ENCODE measurements at regions not wholly inside any gene's neighbourhood (a gene's known extent, or its start where the extent isn't known, plus 50 kb on each side); places are given as distances from the start of the nearest gene placed in this dataset.

DNA sequence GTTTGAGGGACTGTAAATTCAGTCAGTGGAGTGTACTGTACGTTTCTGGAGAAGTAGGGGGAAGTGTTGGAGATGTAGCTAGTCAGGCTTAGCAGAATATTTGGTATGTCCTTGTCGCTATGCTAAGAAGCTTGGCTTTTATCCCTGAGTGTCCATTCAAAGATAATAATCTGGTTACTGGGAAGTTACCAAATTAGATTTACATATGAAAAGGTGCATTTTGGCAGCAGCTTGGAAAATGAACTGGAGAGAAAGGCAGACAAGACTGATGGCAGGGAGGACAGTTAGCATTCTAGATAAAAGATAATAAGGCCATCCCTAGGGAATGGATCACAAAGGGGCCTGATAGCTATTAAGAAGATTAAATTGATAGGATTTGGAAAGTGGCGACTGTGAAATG is 58.7 kb downstream of the P2RY1 start:
- Histone ChIP-seq H3K4me2 (ENCODE audit: low read length) (no peak overlapping the region), H3K9me2 (ENCODE audit: insufficient read depth) (peaks cover 4% of the 10 kb centered on the region; the same call in 1 of the 2 replicates), H3K27me3 (ENCODE audit: insufficient read depth, low read length) (no peaks in the 10 kb centered on the region), H3K36me3 (ENCODE audit: control insufficient read depth in 1 of 2, insufficient read depth in 2 of 2, low read length in 2 of 2) (no peaks in the 10 kb centered on the region), H4K20me1 (ENCODE audit: insufficient read depth) (no peaks in the 10 kb centered on the region), H2AFZ (ENCODE audit: low read depth, low read length, poor library complexity, severe bottlenecking) (no peak overlapping the region), H3K9me3 (ENCODE audit: control insufficient read depth in 1 of 2, insufficient read depth in 1 of 2, low read depth in 1 of 2, low read length in 2 of 2) (no peaks in the 10 kb centered on the region), H3K79me2 (ENCODE audit: insufficient read depth, low read length) (no peaks in the 10 kb centered on the region), H3K4me1 (ENCODE audit: control insufficient read depth in 1 of 2, insufficient read depth in 2 of 2, low read length in 2 of 2) (no peaks in the 10 kb centered on the region), H3K27ac (ENCODE audit: low read depth, low read length) (no peak overlapping the region), H3K9ac (ENCODE audit: low read length) (no peak overlapping the region), H3K4me3 (replicated peaks in 1 of 2; ENCODE audit: low read depth in 1 of 2, low read length in 2 of 2) (no peak overlapping the region)
- RAD21 ChIA-PET (ENCODE audit: low non-redundant PET in 1 of 2, low total read pairs in 2 of 2, uncharacterized antibody in 2 of 2, unreplicated experiment in 2 of 2): no interaction called here
- TF ChIP-seq EZH2phosphoT487 (IDR thresholded peaks at IDR 0.05; ENCODE audit: borderline replicate concordance) (no peak), TCF7L2 (IDR thresholded peaks at IDR 0.05; ENCODE audit: borderline replicate concordance, extremely low read depth, insufficient read depth, insufficient read length) (no peak), SRF (IDR thresholded peaks at IDR 0.05; ENCODE audit: low read depth) (no peak), JUND (IDR thresholded peaks at IDR 0.05) (no peak), ZBTB33 (IDR thresholded peaks at IDR 0.05; ENCODE audit: extremely low read depth, insufficient replicate concordance, low read length) (no peak), ZFX (IDR thresholded peaks at IDR 0.05) (no peak)
- TF ChIP-seq, protein P1, sequence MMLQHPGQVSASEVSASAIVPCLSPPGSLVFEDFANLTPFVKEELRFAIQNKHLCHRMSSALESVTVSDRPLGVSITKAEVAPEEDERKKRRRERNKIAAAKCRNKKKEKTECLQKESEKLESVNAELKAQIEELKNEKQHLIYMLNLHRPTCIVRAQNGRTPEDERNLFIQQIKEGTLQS (IDR thresholded peaks at IDR 0.05): no peak
- DNase-seq (ENCODE audit: low read depth, low spot score): no peak
- BruUV-seq (replicated peaks): no TSS peak
- ATAC-seq: no peak
- CTCF ChIA-PET: no interaction called here
- intact Hi-C loops (cut with micrococcal nuclease): no loop called here
- POLR2A ChIA-PET: no interaction called here

DNA sequence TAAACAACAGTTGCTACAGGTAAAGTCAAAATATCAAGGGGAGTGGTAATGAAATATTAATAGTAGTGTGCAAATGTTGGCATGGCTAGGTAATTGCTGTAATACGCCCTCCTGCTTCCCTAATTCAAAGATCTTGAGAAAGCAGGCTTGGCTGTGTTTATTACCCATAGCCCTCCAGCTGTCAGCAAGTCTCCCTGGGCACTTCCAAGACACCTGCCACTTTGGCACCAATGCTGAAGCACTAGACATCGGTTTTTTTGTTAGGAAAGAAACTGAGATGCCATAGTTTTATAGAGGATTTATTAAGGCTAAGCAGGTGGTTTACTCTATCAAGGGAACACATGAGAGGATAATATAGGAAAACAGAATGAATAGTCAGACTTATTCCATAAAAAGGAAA is 64.4 kb downstream of the P2RY1 start:
- POLR2A ChIA-PET: no interaction called here
- no peak overlapping the region for H3K27ac ChIP-seq (ENCODE audit: low read depth, low read length)
- no peaks in the 10 kb centered on the region for H3K27me3 ChIP-seq (ENCODE audit: insufficient read depth, low read length)
- CTCF ChIA-PET: no interaction called here
- DNase-seq (ENCODE audit: low read depth, low spot score) (no peak), ATAC-seq (no peak)
- intact Hi-C loops (cut with micrococcal nuclease): no loop called here
- RAD21 ChIA-PET (ENCODE audit: low non-redundant PET in 1 of 2, low total read pairs in 2 of 2, uncharacterized antibody in 2 of 2, unreplicated experiment in 2 of 2): no interaction called here
- no peak overlapping the region for H3K4me3 ChIP-seq (replicated peaks in 1 of 2; ENCODE audit: low read depth in 1 of 2, low read length in 2 of 2)
- H3K4me1 ChIP-seq (ENCODE audit: control insufficient read depth in 1 of 2, insufficient read depth in 2 of 2, low read length in 2 of 2): no peaks in the 10 kb centered on the region
- no TSS peak for BruUV-seq (replicated peaks)
- H2AFZ ChIP-seq (ENCODE audit: low read depth, low read length, poor library complexity, severe bottlenecking): no peak overlapping the region
- no peak overlapping the region for H3K9ac ChIP-seq (ENCODE audit: low read length)
- no peaks in the 10 kb centered on the region for H3K9me2 ChIP-seq (ENCODE audit: insufficient read depth)
- H3K36me3 ChIP-seq (ENCODE audit: control insufficient read depth in 1 of 2, insufficient read depth in 2 of 2, low read length in 2 of 2): no peaks in the 10 kb centered on the region
- TF ChIP-seq SRF (IDR thresholded peaks at IDR 0.05; ENCODE audit: low read depth) (no peak), EGR1 (IDR thresholded peaks at IDR 0.05; ENCODE audit: low read depth) (no peak), POLR2AphosphoS5 (IDR thresholded peaks at IDR 0.05; ENCODE audit: low read depth, low read length) (no peak)
- no peaks in the 10 kb centered on the region for H3K9me3 ChIP-seq (ENCODE audit: control insufficient read depth in 1 of 2, insufficient read depth in 1 of 2, low read depth in 1 of 2, low read length in 2 of 2)
- H3K4me2 ChIP-seq (ENCODE audit: low read length): no peak overlapping the region
- H4K20me1 ChIP-seq (ENCODE audit: insufficient read depth): no peaks in the 10 kb centered on the region
- no peaks in the 10 kb centered on the region for H3K79me2 ChIP-seq (ENCODE audit: insufficient read depth, low read length)
